NCI-H1048 (cell line): ENCODE measurements at regions not wholly inside any gene's neighbourhood (a gene's known extent, or its start where the extent isn't known, plus 50 kb on each side); places are given as distances from the start of the nearest gene placed in this dataset.

Experiments
- DNase-seq: peaks from one replicate; lab custom pipeline; 2025; lab: John Stamatoyannopoulos, UW

- no peak for DNase-seq
These were observed 316.0 kb upstream of the ARGLU1 start for GRCh38 chr13:106883976-106884375.

GRCh38 chr13:106882246-106882645 is 314.3 kb upstream of the ARGLU1 start:
- no peak for DNase-seq

GRCh38 chr13:106879806-106880205 is 311.9 kb upstream of the ARGLU1 start:
- DNase-seq, result no peak

- no peak for DNase-seq
These were observed 306.4 kb upstream of the ARGLU1 start for GRCh38 chr13:106874323-106874722.

GRCh38 chr13:106873810-106874209 is 305.9 kb upstream of the ARGLU1 start:
- DNase-seq, result no peak

GRCh38 chr13:106867249-106867648 is 299.3 kb upstream of the ARGLU1 start:
- DNase-seq, result no peak

- no peak for DNase-seq
These were observed 297.9 kb upstream of the ARGLU1 start for GRCh38 chr13:106865716-106866440.

- no peak for DNase-seq
These were observed 291.6 kb upstream of the ARGLU1 start for GRCh38 chr13:106859533-106859904.

- DNase-seq, result no peak
These were observed 291.1 kb upstream of the ARGLU1 start for GRCh38 chr13:106858903-106859532.

- no peak for DNase-seq
These were observed 284.5 kb upstream of the ARGLU1 start for GRCh38 chr13:106852436-106852835.

- no peak for DNase-seq
These were observed 283.2 kb upstream of the ARGLU1 start for GRCh38 chr13:106850973-106851650.

- no peak for DNase-seq
These were observed 278.9 kb upstream of the ARGLU1 start for GRCh38 chr13:106846571-106847448.

GRCh38 chr13:106836186-106836802 is 268.4 kb upstream of the ARGLU1 start:
- DNase-seq, result no peak

GRCh38 chr13:106835477-106835876 is 267.5 kb upstream of the ARGLU1 start:
- no peak for DNase-seq

- DNase-seq, result no peak
These were observed 254.0 kb upstream of the ARGLU1 start for GRCh38 chr13:106821979-106822378.

- DNase-seq, result no peak
These were observed 251.7 kb upstream of the ARGLU1 start for GRCh38 chr13:106819413-106820180.

GRCh38 chr13:106818971-106819370 is 251.0 kb upstream of the ARGLU1 start:
- no peak for DNase-seq

- no peak for DNase-seq
These were observed 247.6 kb upstream of the ARGLU1 start for GRCh38 chr13:106815545-106815944.

GRCh38 chr13:106814463-106814862 is 246.5 kb upstream of the ARGLU1 start:
- no peak for DNase-seq

GRCh38 chr13:106810069-106810468 is 242.1 kb upstream of the ARGLU1 start:
- DNase-seq, result no peak

GRCh38 chr13:106804991-106805390 is 237.1 kb upstream of the ARGLU1 start:
- no peak for DNase-seq
